ENCODE measurements at regions not wholly inside any gene's neighbourhood (a gene's known extent, or its start where the extent isn't known, plus 50 kb on each side); places are given as distances from the start of the nearest gene placed in this dataset.

DNA sequence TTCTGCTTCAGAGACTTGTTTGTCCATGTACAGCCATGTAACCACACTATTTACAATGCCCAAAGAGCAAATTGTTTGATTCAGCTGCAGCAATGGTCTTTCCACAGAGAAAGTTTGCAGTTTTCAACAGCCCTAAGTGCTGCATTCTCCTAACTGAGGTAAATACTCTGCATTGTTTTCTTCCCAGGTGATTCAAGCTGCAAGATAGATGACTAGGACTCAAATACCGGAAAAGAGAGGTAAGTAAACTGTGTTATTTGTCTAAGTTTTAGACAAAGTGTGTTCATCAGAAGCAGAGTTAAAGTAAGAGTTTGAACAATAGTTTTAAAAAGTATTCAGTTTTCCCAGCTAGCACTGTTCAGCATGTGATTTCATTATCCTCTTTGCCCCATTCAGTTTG lies 1046.7 kb upstream of the C9orf72 start:
- no peak for TF ChIP-seq EZH2 (IDR thresholded peaks at IDR 0.05; ENCODE audit: borderline replicate concordance, low read length)
- TF ChIP-seq, protein P1, sequence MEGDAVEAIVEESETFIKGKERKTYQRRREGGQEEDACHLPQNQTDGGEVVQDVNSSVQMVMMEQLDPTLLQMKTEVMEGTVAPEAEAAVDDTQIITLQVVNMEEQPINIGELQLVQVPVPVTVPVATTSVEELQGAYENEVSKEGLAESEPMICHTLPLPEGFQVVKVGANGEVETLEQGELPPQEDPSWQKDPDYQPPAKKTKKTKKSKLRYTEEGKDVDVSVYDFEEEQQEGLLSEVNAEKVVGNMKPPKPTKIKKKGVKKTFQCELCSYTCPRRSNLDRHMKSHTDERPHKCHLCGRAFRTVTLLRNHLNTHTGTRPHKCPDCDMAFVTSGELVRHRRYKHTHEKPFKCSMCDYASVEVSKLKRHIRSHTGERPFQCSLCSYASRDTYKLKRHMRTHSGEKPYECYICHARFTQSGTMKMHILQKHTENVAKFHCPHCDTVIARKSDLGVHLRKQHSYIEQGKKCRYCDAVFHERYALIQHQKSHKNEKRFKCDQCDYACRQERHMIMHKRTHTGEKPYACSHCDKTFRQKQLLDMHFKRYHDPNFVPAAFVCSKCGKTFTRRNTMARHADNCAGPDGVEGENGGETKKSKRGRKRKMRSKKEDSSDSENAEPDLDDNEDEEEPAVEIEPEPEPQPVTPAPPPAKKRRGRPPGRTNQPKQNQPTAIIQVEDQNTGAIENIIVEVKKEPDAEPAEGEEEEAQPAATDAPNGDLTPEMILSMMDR (IDR thresholded peaks at IDR 0.05; ENCODE audit: low read length): no peak
